ENCODE measurements at regions not wholly inside any gene's neighbourhood (a gene's known extent, or its start where the extent isn't known, plus 50 kb on each side); places are given as distances from the start of the nearest gene placed in this dataset.
A peak's percentile ranks its signal among the peaks of the same experiment; 100 is the strongest.

DNA sequence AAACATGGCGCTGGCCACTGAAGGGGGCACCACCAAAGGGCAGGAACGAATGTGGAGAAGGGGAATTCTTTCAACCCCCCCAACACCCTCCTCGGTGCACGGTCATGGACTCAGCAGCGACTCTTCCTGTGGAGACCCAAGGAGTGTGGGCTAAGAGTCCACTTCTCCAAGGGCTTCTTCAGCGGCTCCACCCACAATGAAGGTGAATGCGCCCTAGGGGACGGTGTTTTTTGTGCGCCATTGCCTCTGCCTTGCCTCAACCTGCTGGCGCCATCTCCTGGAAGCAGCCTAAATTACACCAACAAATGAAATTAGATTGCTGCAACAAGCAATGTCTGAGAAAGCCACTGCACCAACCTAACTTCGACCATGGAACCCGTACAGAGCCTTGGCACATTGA is 169.2 kb upstream of the MAGEB18 start (continued):
- TF ChIP-seq, protein P1, sequence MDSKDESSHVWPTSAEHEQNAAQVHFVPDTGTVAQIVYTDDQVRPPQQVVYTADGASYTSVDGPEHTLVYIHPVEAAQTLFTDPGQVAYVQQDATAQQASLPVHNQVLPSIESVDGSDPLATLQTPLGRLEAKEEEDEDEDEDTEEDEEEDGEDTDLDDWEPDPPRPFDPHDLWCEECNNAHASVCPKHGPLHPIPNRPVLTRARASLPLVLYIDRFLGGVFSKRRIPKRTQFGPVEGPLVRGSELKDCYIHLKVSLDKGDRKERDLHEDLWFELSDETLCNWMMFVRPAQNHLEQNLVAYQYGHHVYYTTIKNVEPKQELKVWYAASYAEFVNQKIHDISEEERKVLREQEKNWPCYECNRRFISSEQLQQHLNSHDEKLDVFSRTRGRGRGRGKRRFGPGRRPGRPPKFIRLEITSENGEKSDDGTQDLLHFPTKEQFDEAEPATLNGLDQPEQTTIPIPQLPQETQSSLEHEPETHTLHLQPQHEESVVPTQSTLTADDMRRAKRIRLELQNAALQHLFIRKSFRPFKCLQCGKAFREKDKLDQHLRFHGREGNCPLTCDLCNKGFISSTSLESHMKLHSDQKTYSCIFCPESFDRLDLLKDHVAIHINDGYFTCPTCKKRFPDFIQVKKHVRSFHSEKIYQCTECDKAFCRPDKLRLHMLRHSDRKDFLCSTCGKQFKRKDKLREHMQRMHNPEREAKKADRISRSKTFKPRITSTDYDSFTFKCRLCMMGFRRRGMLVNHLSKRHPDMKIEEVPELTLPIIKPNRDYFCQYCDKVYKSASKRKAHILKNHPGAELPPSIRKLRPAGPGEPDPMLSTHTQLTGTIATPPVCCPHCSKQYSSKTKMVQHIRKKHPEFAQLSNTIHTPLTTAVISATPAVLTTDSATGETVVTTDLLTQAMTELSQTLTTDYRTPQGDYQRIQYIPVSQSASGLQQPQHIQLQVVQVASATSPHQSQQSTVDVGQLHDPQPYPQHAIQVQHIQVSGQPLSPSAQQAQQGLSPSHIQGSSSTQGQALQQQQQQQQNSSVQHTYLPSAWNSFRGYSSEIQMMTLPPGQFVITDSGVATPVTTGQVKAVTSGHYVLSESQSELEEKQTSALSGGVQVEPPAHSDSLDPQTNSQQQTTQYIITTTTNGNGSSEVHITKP (tag by site-specific recombination; IDR thresholded peaks at IDR 0.05): peak; percentile 77
- no peak for TF ChIP-seq ZNF175 (tag by site-specific recombination; IDR thresholded peaks at IDR 0.05)
- TF ChIP-seq ZNF76 (tag by site-specific recombination; IDR thresholded peaks at IDR 0.05; ENCODE audit: borderline replicate concordance, low read depth): no peak

DNA sequence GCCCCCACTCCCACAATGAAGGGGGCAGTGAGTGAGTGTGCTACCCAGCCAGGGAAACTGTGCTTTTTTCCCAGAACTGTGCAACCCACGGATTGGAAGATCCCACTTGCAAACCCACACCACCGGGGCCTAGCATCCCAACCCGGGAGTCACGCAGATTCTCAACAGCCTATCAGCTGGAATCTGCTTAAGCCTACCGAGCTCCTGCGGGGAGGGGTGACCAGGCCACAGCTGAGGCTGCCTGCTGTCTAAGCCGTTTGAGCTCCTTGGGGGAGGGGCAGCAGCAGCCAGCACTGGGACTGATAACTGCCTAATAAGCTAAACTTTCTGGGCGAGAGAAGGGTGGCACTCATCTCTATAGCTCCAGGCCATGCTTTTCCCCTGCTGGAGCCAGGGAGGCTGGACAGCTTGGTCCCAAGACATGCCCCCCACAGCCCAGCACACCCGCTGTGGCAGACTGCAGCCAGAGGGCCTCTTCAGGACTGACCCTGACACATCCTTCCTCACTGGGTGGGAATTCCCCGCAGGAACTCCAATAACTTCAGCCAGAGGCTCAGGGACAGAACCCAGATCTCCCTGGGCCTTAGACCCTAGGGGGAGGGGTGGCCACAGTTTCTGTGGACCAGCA is 161.3 kb upstream of the MAGEB18 start:
- POLR2A ChIA-PET: no interaction called here
- Histone ChIP-seq H3K4me1 (ENCODE audit: control insufficient read depth, insufficient read depth, low read length) (no peaks in the 10 kb centered on the region), H3K36me3 (ENCODE audit: control insufficient read depth in 2 of 2, insufficient read depth in 1 of 2, low read length in 2 of 2) (no peaks in the 10 kb centered on the region), H3K4me3 (ENCODE audit: low read depth, low read length) (no peak overlapping the region), H3K9me3 (ENCODE audit: control insufficient read depth, insufficient read depth, low read depth, low read length) (no peaks in the 10 kb centered on the region), H3K27ac (ENCODE audit: extremely low read depth, low read depth, low read length) (no peak overlapping the region)
- no peak for TF ChIP-seq ZNF133 (tag by site-specific recombination; IDR thresholded peaks at IDR 0.05)
- TF ChIP-seq ZFP69B (tag by site-specific recombination; IDR thresholded peaks at IDR 0.05): no peak
- no peak for TF ChIP-seq ZNF629 (tag by site-specific recombination; IDR thresholded peaks at IDR 0.05)
- TF ChIP-seq, protein P2, sequence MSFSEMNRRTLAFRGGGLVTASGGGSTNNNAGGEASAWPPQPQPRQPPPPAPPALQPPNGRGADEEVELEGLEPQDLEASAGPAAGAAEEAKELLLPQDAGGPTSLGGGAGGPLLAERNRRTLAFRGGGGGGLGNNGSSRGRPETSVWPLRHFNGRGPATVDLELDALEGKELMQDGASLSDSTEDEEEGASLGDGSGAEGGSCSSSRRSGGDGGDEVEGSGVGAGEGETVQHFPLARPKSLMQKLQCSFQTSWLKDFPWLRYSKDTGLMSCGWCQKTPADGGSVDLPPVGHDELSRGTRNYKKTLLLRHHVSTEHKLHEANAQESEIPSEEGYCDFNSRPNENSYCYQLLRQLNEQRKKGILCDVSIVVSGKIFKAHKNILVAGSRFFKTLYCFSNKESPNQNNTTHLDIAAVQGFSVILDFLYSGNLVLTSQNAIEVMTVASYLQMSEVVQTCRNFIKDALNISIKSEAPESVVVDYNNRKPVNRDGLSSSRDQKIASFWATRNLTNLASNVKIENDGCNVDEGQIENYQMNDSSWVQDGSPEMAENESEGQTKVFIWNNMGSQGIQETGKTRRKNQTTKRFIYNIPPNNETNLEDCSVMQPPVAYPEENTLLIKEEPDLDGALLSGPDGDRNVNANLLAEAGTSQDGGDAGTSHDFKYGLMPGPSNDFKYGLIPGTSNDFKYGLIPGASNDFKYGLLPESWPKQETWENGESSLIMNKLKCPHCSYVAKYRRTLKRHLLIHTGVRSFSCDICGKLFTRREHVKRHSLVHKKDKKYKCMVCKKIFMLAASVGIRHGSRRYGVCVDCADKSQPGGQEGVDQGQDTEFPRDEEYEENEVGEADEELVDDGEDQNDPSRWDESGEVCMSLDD (tag by site-specific recombination; IDR thresholded peaks at IDR 0.05): no peak
- TF ChIP-seq, protein P3, sequence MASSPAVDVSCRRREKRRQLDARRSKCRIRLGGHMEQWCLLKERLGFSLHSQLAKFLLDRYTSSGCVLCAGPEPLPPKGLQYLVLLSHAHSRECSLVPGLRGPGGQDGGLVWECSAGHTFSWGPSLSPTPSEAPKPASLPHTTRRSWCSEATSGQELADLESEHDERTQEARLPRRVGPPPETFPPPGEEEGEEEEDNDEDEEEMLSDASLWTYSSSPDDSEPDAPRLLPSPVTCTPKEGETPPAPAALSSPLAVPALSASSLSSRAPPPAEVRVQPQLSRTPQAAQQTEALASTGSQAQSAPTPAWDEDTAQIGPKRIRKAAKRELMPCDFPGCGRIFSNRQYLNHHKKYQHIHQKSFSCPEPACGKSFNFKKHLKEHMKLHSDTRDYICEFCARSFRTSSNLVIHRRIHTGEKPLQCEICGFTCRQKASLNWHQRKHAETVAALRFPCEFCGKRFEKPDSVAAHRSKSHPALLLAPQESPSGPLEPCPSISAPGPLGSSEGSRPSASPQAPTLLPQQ (tag by site-specific recombination; IDR thresholded peaks at IDR 0.05): no peak
- TF ChIP-seq ZNF529 (tag by site-specific recombination; IDR thresholded peaks at IDR 0.05; ENCODE audit: insufficient replicate concordance): no peak
- CTCF ChIA-PET: no interaction called here

DNA sequence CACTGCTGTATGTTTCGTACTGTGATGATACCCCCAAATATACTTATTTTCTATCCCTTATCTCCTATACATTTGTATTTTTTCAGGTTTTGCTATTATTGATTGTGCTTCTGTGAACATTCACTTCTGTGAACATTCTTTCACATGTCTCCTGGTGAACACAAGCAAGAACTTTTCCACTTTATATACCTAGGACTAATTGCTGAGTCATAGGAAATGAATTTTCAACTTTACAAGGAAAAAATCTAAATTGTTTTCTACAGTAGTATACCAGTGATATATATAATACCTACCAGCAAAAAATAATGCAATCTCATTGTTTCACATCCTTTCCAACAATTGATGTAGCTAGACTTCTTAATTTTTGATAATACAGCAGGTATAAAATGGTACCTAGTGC is 139.5 kb upstream of the MAGEB18 start:
- no peaks in the 10 kb centered on the region for H3K9me3 ChIP-seq (ENCODE audit: control insufficient read depth, insufficient read depth, low read depth, low read length)
- ChIA-PET CTCF (no interaction called here), POLR2A (no interaction called here)
- no peak overlapping the region for H3K27ac ChIP-seq (ENCODE audit: extremely low read depth, low read depth, low read length)
- TF ChIP-seq BCL11B (tag by site-specific recombination; IDR thresholded peaks at IDR 0.05; ENCODE audit: low read depth) (no peak), ZNF394 (tag by site-specific recombination; IDR thresholded peaks at IDR 0.05; ENCODE audit: borderline replicate concordance) (no peak)
- H3K36me3 ChIP-seq (ENCODE audit: control insufficient read depth in 2 of 2, insufficient read depth in 1 of 2, low read length in 2 of 2): no peaks in the 10 kb centered on the region
- no peak overlapping the region for H3K4me3 ChIP-seq (ENCODE audit: low read depth, low read length)
- no peaks in the 10 kb centered on the region for H3K4me1 ChIP-seq (ENCODE audit: control insufficient read depth, insufficient read depth, low read length)

DNA sequence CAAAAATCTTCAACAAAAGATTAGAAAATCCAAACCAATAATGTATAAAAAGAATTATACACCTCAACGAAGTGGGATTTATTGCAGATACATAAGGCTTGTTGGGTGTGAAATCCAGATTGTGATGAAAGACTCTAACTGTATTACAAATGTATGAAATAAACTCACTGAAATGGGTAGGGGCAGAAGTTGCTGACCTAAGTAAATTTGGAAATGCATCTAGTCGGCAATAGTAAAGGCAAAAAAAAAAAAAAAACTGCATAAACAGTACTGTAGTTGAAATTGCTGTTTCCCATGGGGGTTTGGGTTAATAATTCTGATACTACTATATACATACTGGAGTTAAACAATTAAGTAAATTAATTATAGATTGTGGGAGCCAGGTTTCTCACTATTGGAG is 130.7 kb upstream of the MAGEB18 start:
- no peaks in the 10 kb centered on the region for H3K36me3 ChIP-seq (ENCODE audit: control insufficient read depth in 2 of 2, insufficient read depth in 1 of 2, low read length in 2 of 2)
- H3K4me1 ChIP-seq (ENCODE audit: control insufficient read depth, insufficient read depth, low read length): no peaks in the 10 kb centered on the region
- ChIA-PET CTCF (no interaction called here), POLR2A (no interaction called here)
- no peak overlapping the region for H3K4me3 ChIP-seq (ENCODE audit: low read depth, low read length)
- no peak overlapping the region for H3K27ac ChIP-seq (ENCODE audit: extremely low read depth, low read depth, low read length)
- no peaks in the 10 kb centered on the region for H3K9me3 ChIP-seq (ENCODE audit: control insufficient read depth, insufficient read depth, low read depth, low read length)
- TF ChIP-seq ZNF785 (tag by site-specific recombination; IDR thresholded peaks at IDR 0.05): no peak
- no peak for TF ChIP-seq ZNF10 (tag by site-specific recombination; IDR thresholded peaks at IDR 0.05)
- no peak for TF ChIP-seq ZNF558 (tag by site-specific recombination; IDR thresholded peaks at IDR 0.05)
- TF ChIP-seq ZFP41 (tag by site-specific recombination; IDR thresholded peaks at IDR 0.05; ENCODE audit: borderline replicate concordance): no peak
- no peak for TF ChIP-seq ZNF544 (tag by site-specific recombination; IDR thresholded peaks at IDR 0.05)
- no peak for TF ChIP-seq ZNF24 (tag by site-specific recombination; IDR thresholded peaks at IDR 0.05)
- no peak for TF ChIP-seq ZNF530 (tag by site-specific recombination; IDR thresholded peaks at IDR 0.05; ENCODE audit: low read depth)
- TF ChIP-seq, protein P4, sequence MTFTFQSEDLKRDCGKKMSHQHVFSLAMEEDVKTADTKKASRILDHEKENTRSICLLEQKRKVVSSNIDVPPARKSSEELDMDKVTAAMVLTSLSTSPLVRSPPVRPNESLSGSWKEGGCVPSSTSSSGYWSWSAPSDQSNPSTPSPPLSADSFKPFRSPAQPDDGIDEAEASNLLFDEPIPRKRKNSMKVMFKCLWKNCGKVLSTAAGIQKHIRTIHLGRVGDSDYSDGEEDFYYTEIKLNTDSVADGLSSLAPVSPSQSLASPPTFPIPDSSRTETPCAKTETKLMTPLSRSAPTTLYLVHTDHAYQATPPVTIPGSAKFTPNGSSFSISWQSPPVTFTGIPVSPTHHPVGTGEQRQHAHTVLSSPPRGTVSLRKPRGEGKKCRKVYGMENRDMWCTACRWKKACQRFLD (tag by site-specific recombination; IDR thresholded peaks at IDR 0.05): no peak
- no peak for TF ChIP-seq ZNF792 (tag by site-specific recombination; IDR thresholded peaks at IDR 0.05)
- TF ChIP-seq ZNF391 (tag by site-specific recombination; IDR thresholded peaks at IDR 0.05; ENCODE audit: borderline replicate concordance, low read depth): no peak
- TF ChIP-seq SP7 (tag by site-specific recombination; IDR thresholded peaks at IDR 0.05): no peak

All from HEK293 (cell line).